Rectal smooth muscle tissue (tissue), 1 donor: ENCODE measurements at regions not wholly inside any gene's neighbourhood (a gene's known extent, or its start where the extent isn't known, plus 50 kb on each side); places are given as distances from the start of the nearest gene placed in this dataset.
"Not testable (repeated sequence)": the region's sequence is repeated elsewhere in the genome, so short reads cannot be mapped to it uniquely, and the experiment has no call there.

Experiments used
- H3K27ac ChIP-seq: one replicate; pipeline ENCODE4 v1.7.0; 2013; ENCODE audit warnings: low read depth, low read length, inconsistent platforms
- H3K27me3 ChIP-seq: one replicate; pipeline ENCODE4 v1.7.0; 2013; ENCODE audit warnings: low read length; ENCODE audit not compliant: control insufficient read depth, insufficient read depth
- H3K36me3 ChIP-seq: one replicate; pipeline ENCODE4 v1.7.0; 2013; ENCODE audit warnings: low read length; ENCODE audit not compliant: control insufficient read depth, insufficient read depth
- H3K4me1 ChIP-seq: one replicate; pipeline ENCODE4 v1.7.0; 2013; ENCODE audit warnings: low read length; ENCODE audit not compliant: control insufficient read depth, insufficient read depth
- H3K4me3 ChIP-seq: one replicate; pipeline ENCODE4 v1.7.0; 2013; ENCODE audit warnings: low read length
- H3K9ac ChIP-seq: one replicate; pipeline ENCODE4 v1.7.0; 2013; ENCODE audit warnings: low read length

GRCh38 chr3:34112261-34112660 is 313.8 kb downstream of the PDCD6IP start:
- H3K27me3 ChIP-seq, H3K4me3 ChIP-seq, H3K9ac ChIP-seq, H3K4me1 ChIP-seq, H3K27ac ChIP-seq, H3K36me3 ChIP-seq: not testable (repeated sequence)

GRCh38 chr3:34131091-34131490 is 332.7 kb downstream of the PDCD6IP start:
- no peaks in the 10 kb centered on the region for H3K27me3 ChIP-seq
- H3K36me3 ChIP-seq, result no peaks in the 10 kb centered on the region
- no peak overlapping the region for H3K9ac ChIP-seq

GRCh38 chr3:34132069-34132692 is 333.8 kb downstream of the PDCD6IP start:
- no peak overlapping the region for H3K27ac ChIP-seq
- no peaks in the 10 kb centered on the region for H3K36me3 ChIP-seq
- H3K4me1 ChIP-seq, result no peaks in the 10 kb centered on the region
- H3K4me3 ChIP-seq, result no peak overlapping the region
- H3K9ac ChIP-seq, result no peak overlapping the region
- no peaks in the 10 kb centered on the region for H3K27me3 ChIP-seq

More at GRCh38 chr3:34131091-34131490, 332.7 kb downstream of the PDCD6IP start:
- no peaks in the 10 kb centered on the region for H3K4me1 ChIP-seq
- H3K27ac ChIP-seq, result no peak overlapping the region
- no peak overlapping the region for H3K4me3 ChIP-seq

- no peaks in the 10 kb centered on the region for H3K36me3 ChIP-seq
- H3K4me1 ChIP-seq, result no peaks in the 10 kb centered on the region
- H3K9ac ChIP-seq, result no peak overlapping the region
- no peak overlapping the region for H3K27ac ChIP-seq
- H3K27me3 ChIP-seq, result no peaks in the 10 kb centered on the region
- no peak overlapping the region for H3K4me3 ChIP-seq
Observed at GRCh38 chr3:34139566-34139965, 341.1 kb downstream of the PDCD6IP start.

- Histone ChIP-seq H3K27me3 (no peaks in the 10 kb centered on the region), H3K9ac (no peak overlapping the region), H3K4me1 (no peaks in the 10 kb centered on the region), H3K4me3 (no peak overlapping the region), H3K36me3 (no peaks in the 10 kb centered on the region), H3K27ac (no peak overlapping the region)
Observed at GRCh38 chr3:34140616-34141015, 342.2 kb downstream of the PDCD6IP start.

- Histone ChIP-seq H3K27ac (no peak overlapping the region), H3K9ac (no peak overlapping the region), H3K4me1 (no peaks in the 10 kb centered on the region), H3K4me3 (no peak overlapping the region), H3K36me3 (no peaks in the 10 kb centered on the region), H3K27me3 (no peaks in the 10 kb centered on the region)
Observed at GRCh38 chr3:34141841-34142337, 343.5 kb downstream of the PDCD6IP start.

- Histone ChIP-seq H3K4me1 (no peaks in the 10 kb centered on the region), H3K9ac (no peak overlapping the region), H3K27ac (no peak overlapping the region), H3K36me3 (no peaks in the 10 kb centered on the region), H3K4me3 (no peak overlapping the region), H3K27me3 (no peaks in the 10 kb centered on the region)
Observed at GRCh38 chr3:34145796-34146195, 347.4 kb downstream of the PDCD6IP start.

GRCh38 chr3:34146596-34146995 is 348.2 kb downstream of the PDCD6IP start:
- Histone ChIP-seq H3K36me3 (no peaks in the 10 kb centered on the region), H3K27ac (no peak overlapping the region), H3K27me3 (no peaks in the 10 kb centered on the region), H3K9ac (no peak overlapping the region), H3K4me3 (no peak overlapping the region), H3K4me1 (no peaks in the 10 kb centered on the region)

- no peaks in the 10 kb centered on the region for H3K27me3 ChIP-seq
- no peak overlapping the region for H3K9ac ChIP-seq
- no peaks in the 10 kb centered on the region for H3K36me3 ChIP-seq
- H3K27ac ChIP-seq, result no peak overlapping the region
- H3K4me3 ChIP-seq, result no peak overlapping the region
- no peaks in the 10 kb centered on the region for H3K4me1 ChIP-seq
Observed at GRCh38 chr3:34150992-34151391, 352.6 kb downstream of the PDCD6IP start.

- H3K4me1 ChIP-seq, result no peaks in the 10 kb centered on the region
- no peak overlapping the region for H3K9ac ChIP-seq
- no peak overlapping the region for H3K27ac ChIP-seq
- no peak overlapping the region for H3K4me3 ChIP-seq
- no peaks in the 10 kb centered on the region for H3K36me3 ChIP-seq
- no peaks in the 10 kb centered on the region for H3K27me3 ChIP-seq
Observed at GRCh38 chr3:34152656-34153055, 354.2 kb downstream of the PDCD6IP start.

GRCh38 chr3:34155108-34155507 is 356.7 kb downstream of the PDCD6IP start:
- Histone ChIP-seq H3K4me3 (no peak overlapping the region), H3K36me3 (no peaks in the 10 kb centered on the region), H3K27me3 (no peaks in the 10 kb centered on the region)

GRCh38 chr3:34155666-34156065 is 357.2 kb downstream of the PDCD6IP start:
- Histone ChIP-seq H3K27me3 (no peaks in the 10 kb centered on the region), H3K4me3 (no peak overlapping the region), H3K27ac (no peak overlapping the region), H3K36me3 (no peaks in the 10 kb centered on the region), H3K9ac (no peak overlapping the region), H3K4me1 (no peaks in the 10 kb centered on the region)

More at GRCh38 chr3:34155108-34155507, 356.7 kb downstream of the PDCD6IP start:
- Histone ChIP-seq H3K4me1 (no peaks in the 10 kb centered on the region), H3K9ac (no peak overlapping the region), H3K27ac (no peak overlapping the region)

GRCh38 chr3:34157491-34157890 is 359.1 kb downstream of the PDCD6IP start:
- no peaks in the 10 kb centered on the region for H3K4me1 ChIP-seq
- H3K36me3 ChIP-seq, result no peaks in the 10 kb centered on the region
- H3K27ac ChIP-seq, result no peak overlapping the region
- H3K27me3 ChIP-seq, result no peaks in the 10 kb centered on the region
- H3K9ac ChIP-seq, result no peak overlapping the region
- no peak overlapping the region for H3K4me3 ChIP-seq
